ENCODE measurements at regions not wholly inside any gene's neighbourhood (a gene's known extent, or its start where the extent isn't known, plus 50 kb on each side); places are given as distances from the start of the nearest gene placed in this dataset.
A peak's percentile ranks its signal among the peaks of the same experiment; 100 is the strongest.

GRCh38 chr6:29884261-29884660 lies 56.6 kb downstream of the HLA-G start:
- H3K27ac ChIP-seq = no peak overlapping the region
- CTCF ChIA-PET = no interaction called here
- POLR2A ChIA-PET (ENCODE audit: low non-redundant PET) = no interaction called here
- TF ChIP-seq, protein P1, sequence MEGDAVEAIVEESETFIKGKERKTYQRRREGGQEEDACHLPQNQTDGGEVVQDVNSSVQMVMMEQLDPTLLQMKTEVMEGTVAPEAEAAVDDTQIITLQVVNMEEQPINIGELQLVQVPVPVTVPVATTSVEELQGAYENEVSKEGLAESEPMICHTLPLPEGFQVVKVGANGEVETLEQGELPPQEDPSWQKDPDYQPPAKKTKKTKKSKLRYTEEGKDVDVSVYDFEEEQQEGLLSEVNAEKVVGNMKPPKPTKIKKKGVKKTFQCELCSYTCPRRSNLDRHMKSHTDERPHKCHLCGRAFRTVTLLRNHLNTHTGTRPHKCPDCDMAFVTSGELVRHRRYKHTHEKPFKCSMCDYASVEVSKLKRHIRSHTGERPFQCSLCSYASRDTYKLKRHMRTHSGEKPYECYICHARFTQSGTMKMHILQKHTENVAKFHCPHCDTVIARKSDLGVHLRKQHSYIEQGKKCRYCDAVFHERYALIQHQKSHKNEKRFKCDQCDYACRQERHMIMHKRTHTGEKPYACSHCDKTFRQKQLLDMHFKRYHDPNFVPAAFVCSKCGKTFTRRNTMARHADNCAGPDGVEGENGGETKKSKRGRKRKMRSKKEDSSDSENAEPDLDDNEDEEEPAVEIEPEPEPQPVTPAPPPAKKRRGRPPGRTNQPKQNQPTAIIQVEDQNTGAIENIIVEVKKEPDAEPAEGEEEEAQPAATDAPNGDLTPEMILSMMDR (conservative IDR thresholded peaks at IDR 0.05; ENCODE audit: low read depth) = no peak
- DNase-seq (ENCODE audit: low spot score) = no peak

DNA sequence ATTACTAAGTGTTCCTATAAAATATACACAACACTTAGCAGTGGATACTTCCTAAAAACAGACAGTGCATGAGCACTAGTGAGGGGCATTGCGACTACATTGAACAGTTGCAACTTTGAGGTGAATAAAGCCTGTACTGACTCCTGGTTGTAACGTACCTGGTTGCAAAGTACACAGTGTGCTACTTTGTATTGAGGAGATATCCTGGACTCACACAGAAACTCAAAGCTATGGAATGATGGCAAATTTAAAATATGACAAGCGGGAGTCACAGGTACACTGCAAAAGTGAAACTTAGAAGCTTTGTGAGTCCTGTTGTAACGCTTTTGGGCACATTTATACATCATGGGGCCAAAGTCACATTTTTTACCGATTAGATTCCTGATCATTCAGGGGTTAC lies 55.6 kb upstream of the HLA-A start:
- TF ChIP-seq, protein P1 (conservative IDR thresholded peaks at IDR 0.05; ENCODE audit: low read depth) = no peak
- DNase-seq (ENCODE audit: low spot score) = no peak
- no peak overlapping the region for H3K27ac ChIP-seq
- CTCF ChIA-PET = interaction anchor here (0.6 kb wide), 1 partner anchor 131 kb away, joined by 5 read pairs; no protein-coding TSS in a partner anchor
- POLR2A ChIA-PET (ENCODE audit: low non-redundant PET) = no interaction called here

GRCh38 chr6:29887330-29887818 lies 55.0 kb upstream of the HLA-A start:
- H3K27ac ChIP-seq = peak overlapping the region; percentile 66
- ChIA-PET CTCF (interaction anchor here (0.6 kb wide), 2 partner anchors 131 to 316 kb away, joined by 3 to 5 read pairs; no protein-coding TSS in a partner anchor), POLR2A (ENCODE audit: low non-redundant PET) (interaction anchor here (0.7 kb wide), 1 partner anchor 188 kb away, joined by 3 read pairs; no protein-coding TSS in a partner anchor)
- TF ChIP-seq, protein P1 (conservative IDR thresholded peaks at IDR 0.05; ENCODE audit: low read depth) = no peak
- peak; percentile 8 for DNase-seq (ENCODE audit: low spot score)

- H3K27ac ChIP-seq = peak overlapping the region; percentile 66
- peak; percentile 42 for DNase-seq (ENCODE audit: low spot score)
- ChIA-PET POLR2A (ENCODE audit: low non-redundant PET) (interaction anchor here (0.7 kb wide), 1 partner anchor 189 kb away, joined by 3 read pairs; no protein-coding TSS in a partner anchor), CTCF (interaction anchor here (0.6 to 0.7 kb wide), 2 partner anchors 139 to 315 kb away, joined by 3 read pairs; no protein-coding TSS in a partner anchor)
- TF ChIP-seq, protein P1 (conservative IDR thresholded peaks at IDR 0.05; ENCODE audit: low read depth) = no peak
Observed at GRCh38 chr6:29887819-29888776, 54.2 kb upstream of the HLA-A start.

All from RWPE1 (cell line).